H1 (cell line): ENCODE measurements at regions not wholly inside any gene's neighbourhood (a gene's known extent, or its start where the extent isn't known, plus 50 kb on each side); places are given as distances from the start of the nearest gene placed in this dataset.

Source experiments
- ATF2 ChIP-seq: IDR thresholded peaks from 2 replicates; pipeline ENCODE4 v1.6.1; 2012; ENCODE audit warnings: low read length, inconsistent platforms
- EP300 ChIP-seq, 2 experiments: IDR thresholded peaks; 1 replicate in 1 of 2; 2 replicates in 1 of 2; pipeline ENCODE4 v1.6.1; 2011 to 2012; ENCODE audit warnings: low read depth in 2 of 2, low read length in 2 of 2, mild to moderate bottlenecking in 2 of 2, borderline replicate concordance in 1 of 2, inconsistent platforms in 1 of 2, moderate library complexity in 1 of 2
- HDAC2 ChIP-seq, 2 experiments: fragments of 300-600 bp in 1 of 2; sonication (generic) in 1 of 2; IDR thresholded peaks; 2 replicates each; pipeline ENCODE4 v1.6.1; 2011 to 2012; ENCODE audit warnings: low read depth in 2 of 2, low read length in 2 of 2, mild to moderate bottlenecking in 2 of 2, moderate library complexity in 2 of 2, borderline replicate concordance in 1 of 2, inconsistent platforms in 1 of 2
- SP4 ChIP-seq: IDR thresholded peaks from 2 replicates; pipeline ENCODE4 v1.6.1; 2012; ENCODE audit warnings: low read length, inconsistent platforms

DNA sequence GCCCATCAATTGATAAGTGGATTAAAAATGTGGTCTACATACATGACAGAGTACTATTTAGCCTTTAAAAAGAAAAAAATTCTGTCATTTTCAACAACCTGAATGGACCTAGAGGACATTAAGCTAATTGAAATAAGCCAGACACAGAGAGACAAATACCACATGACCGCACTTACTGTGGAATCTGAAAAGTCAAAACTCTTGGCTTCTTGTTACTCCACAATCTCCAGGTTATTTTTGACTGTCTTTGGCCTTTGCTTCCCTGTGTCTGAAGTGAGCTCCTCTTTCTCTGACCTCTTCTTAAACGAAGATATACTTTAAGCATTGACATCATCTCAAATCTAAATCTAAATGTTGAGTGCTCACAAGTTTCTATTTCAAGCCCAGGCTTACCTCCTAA is 265.5 kb upstream of the ADRA1B start (continued):
- TF ChIP-seq EP300 (IDR thresholded peaks at IDR 0.05; ENCODE audit: borderline replicate concordance in 1 of 2, low read depth in 2 of 2, low read length in 2 of 2), result no peak
- TF ChIP-seq ATF2, result no peak
- TF ChIP-seq HDAC2 (IDR thresholded peaks at IDR 0.05; ENCODE audit: borderline replicate concordance in 1 of 2, low read depth in 2 of 2, low read length in 2 of 2), result no peak
- no peak for TF ChIP-seq SP4
